ENCODE measurements at regions not wholly inside any gene's neighbourhood (a gene's known extent, or its start where the extent isn't known, plus 50 kb on each side); places are given as distances from the start of the nearest gene placed in this dataset.

GRCh38 chr10:81081887-81082620 is 544.4 kb downstream of the SH2D4B start:
- TF ChIP-seq EZH2phosphoT487 (conservative IDR thresholded peaks at IDR 0.05; ENCODE audit: low read length) (no peak), CTCF (IDR thresholded peaks at IDR 0.05; ENCODE audit: insufficient read depth, low read length, poor library complexity, severe bottlenecking) (no peak)

All from SU-DHL-6 (cell line).